ENCODE measurements at regions not wholly inside any gene's neighbourhood (a gene's known extent, or its start where the extent isn't known, plus 50 kb on each side); places are given as distances from the start of the nearest gene placed in this dataset.

DNA sequence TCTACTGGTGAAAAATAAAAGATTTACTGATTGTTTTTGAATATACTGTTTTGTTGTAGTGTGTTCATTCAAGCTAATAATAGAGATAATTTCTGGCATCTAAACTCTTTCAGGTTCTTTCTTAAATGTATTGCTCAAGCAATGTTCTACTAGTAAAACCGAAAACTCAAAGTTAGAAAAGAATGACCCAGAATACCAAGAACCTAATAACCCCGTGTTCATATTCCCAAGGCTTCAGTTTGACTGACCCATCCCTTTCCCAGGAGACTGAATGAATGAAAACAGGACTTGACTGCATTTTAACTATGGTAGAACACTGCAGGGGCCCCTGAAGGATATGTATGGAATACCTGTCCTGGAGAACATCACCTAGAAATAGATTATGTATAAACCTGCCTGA lies 375.3 kb downstream of the MAFB start:
- no peak for TF ChIP-seq POLR2A (IDR thresholded peaks at IDR 0.05; ENCODE audit: low read length)
- no peak for TF ChIP-seq GATA1 (IDR thresholded peaks at IDR 0.05; ENCODE audit: low read depth, low read length)
